Putamen (tissue), 1 donor: ENCODE measurements at regions not wholly inside any gene's neighbourhood (a gene's known extent, or its start where the extent isn't known, plus 50 kb on each side); places are given as distances from the start of the nearest gene placed in this dataset.

Experiments
- DNase-seq: peaks from one replicate; pipeline ENCODE4 v3.0.0-alpha.2; 2016; ENCODE audit warnings: low spot score

- no peak for DNase-seq
These were observed 254.3 kb upstream of the AGA start for GRCh38 chr4:177696438-177696966.

- DNase-seq, result no peak
These were observed 257.4 kb upstream of the AGA start for GRCh38 chr4:177699365-177700213.

GRCh38 chr4:177706916-177707315, 264.7 kb upstream of the AGA start:
- DNase-seq, result no peak

- DNase-seq, result no peak
These were observed 271.2 kb upstream of the AGA start for GRCh38 chr4:177713454-177713853.

- no peak for DNase-seq
These were observed 275.2 kb upstream of the AGA start for GRCh38 chr4:177717407-177717806.

- DNase-seq, result no peak
These were observed 276.3 kb upstream of the AGA start for GRCh38 chr4:177718514-177718913.

- DNase-seq, result no peak
These were observed 283.9 kb upstream of the AGA start for GRCh38 chr4:177726111-177726510.

- DNase-seq, result no peak
These were observed 286.3 kb upstream of the AGA start for GRCh38 chr4:177728361-177729152.

GRCh38 chr4:177729681-177730080, 287.4 kb upstream of the AGA start:
- no peak for DNase-seq

GRCh38 chr4:177737387-177737940, 295.2 kb upstream of the AGA start:
- DNase-seq, result no peak

- DNase-seq, result no peak
These were observed 298.3 kb upstream of the AGA start for GRCh38 chr4:177740563-177740962.

GRCh38 chr4:177759729-177760128, 317.5 kb upstream of the AGA start:
- DNase-seq, result no peak

GRCh38 chr4:177761692-177762091, 319.5 kb upstream of the AGA start:
- DNase-seq, result no peak

- no peak for DNase-seq
These were observed 326.9 kb upstream of the AGA start for GRCh38 chr4:177769155-177769554.

- no peak for DNase-seq
These were observed 328.5 kb upstream of the AGA start for GRCh38 chr4:177770776-177771175.

GRCh38 chr4:177771645-177772044, 329.4 kb upstream of the AGA start:
- DNase-seq, result no peak

GRCh38 chr4:177778623-177779022, 336.4 kb upstream of the AGA start:
- DNase-seq, result no peak

- DNase-seq, result no peak
These were observed 342.8 kb upstream of the AGA start for GRCh38 chr4:177785000-177785399.

- DNase-seq, result no peak
These were observed 347.4 kb upstream of the AGA start for GRCh38 chr4:177789610-177790009.

GRCh38 chr4:177791188-177791587, 349.0 kb upstream of the AGA start:
- no peak for DNase-seq

GRCh38 chr4:177796841-177797240, 354.6 kb upstream of the AGA start:
- no peak for DNase-seq

- DNase-seq, result no peak
These were observed 355.9 kb upstream of the AGA start for GRCh38 chr4:177798161-177798560.

- no peak for DNase-seq
These were observed 359.9 kb upstream of the AGA start for GRCh38 chr4:177802162-177802561.
